K562 (cell line): ENCODE measurements at regions not wholly inside any gene's neighbourhood (a gene's known extent, or its start where the extent isn't known, plus 50 kb on each side); places are given as distances from the start of the nearest gene placed in this dataset.

Experiments used
- ATAC-seq: fragments of 200-7000 bp; cut with Tn5 transposase; 3 replicates; pipeline ENCODE4 v1.9.1; 2020; ENCODE audit warnings: moderate library complexity
- BruUV-seq: library from RNA; stranded (reverse); fragments of 400-500 nt; replicated peaks from 2 replicates; lab custom pipeline; 2021; lab: Mats Ljungman, UMichigan
- CTCF ChIA-PET: fragments of 300-600 bp; formaldehyde crosslinking; extraction: SDS; loops from one replicate; lab custom pipeline; 2021; ENCODE audit warnings: low intra/inter-chr PET ratio; lab: Yijun Ruan, JAX
- POLR2A ChIA-PET: fragments of 300-600, 350-650 bp; sonication (Branson Sonifier 250); formaldehyde crosslinking; extraction: SDS; loops from one replicate; lab custom pipeline; 2021; ENCODE audit warnings: antibody characterized with exemption, inconsistent platforms; lab: Yijun Ruan, JAX
- DNase-seq, 4 experiments: peaks; one replicate each; pipeline versions ENCODE4 v3.0.0 to v3.0.0-alpha.2; 2011 to 2018; ENCODE audit warnings: low spot score in 3 of 4, mixed read lengths in 3 of 4; ENCODE audit errors: extremely low read depth in 1 of 4
- FAIRE-seq: peaks from 2 replicates; lab custom pipeline; 2011; peaks lifted over from hg19 to GRCh38; lab: Jason Lieb, UNC
- H2AFZ ChIP-seq: 2 replicates; pipeline ENCODE4 v1.6.0; 2011; ENCODE audit warnings: low read depth, low read length, control low read depth, inconsistent platforms
- H3K27ac ChIP-seq: fragments of 200-600 bp; 3 replicates; pipeline ENCODE4 v1.8.0; 2011; ENCODE audit warnings: low read depth, mild to moderate bottlenecking, control low read depth, inconsistent platforms, low read length, moderate library complexity, mixed read lengths; ENCODE audit errors: extremely low read depth
- H3K27me3 ChIP-seq, 2 experiments: fragments of 300-600 bp in 1 of 2; 2 replicates in 1 of 2; 3 replicates in 1 of 2; pipeline versions ENCODE4 v1.6.0 to v1.8.0; 2011; ENCODE audit warnings: inconsistent platforms in 2 of 2, low read length in 2 of 2, mild to moderate bottlenecking in 1 of 2, mixed read lengths in 1 of 2, moderate library complexity in 1 of 2; ENCODE audit not compliant: control insufficient read depth in 2 of 2, insufficient read depth in 2 of 2
- H3K36me3 ChIP-seq: fragments of 300-600 bp; 3 replicates; pipeline ENCODE4 v1.8.0; 2011; ENCODE audit warnings: mild to moderate bottlenecking, low read length, inconsistent platforms; ENCODE audit not compliant: control insufficient read depth, insufficient read depth
- H3K4me1 ChIP-seq, 2 experiments: fragments of 200-600 bp in 1 of 2; replicated peaks in 1 of 2; 2 replicates in 1 of 2; 3 replicates in 1 of 2; pipeline versions ENCODE4 v1.5.1 to v1.8.0; 2011; ENCODE audit warnings: inconsistent platforms in 2 of 2, low read length in 2 of 2, mild to moderate bottlenecking in 1 of 2, mixed read lengths in 1 of 2, moderate library complexity in 1 of 2; ENCODE audit not compliant: control insufficient read depth in 2 of 2, insufficient read depth in 2 of 2
- H3K4me2 ChIP-seq: 2 replicates; pipeline ENCODE4 v1.6.1; 2011; ENCODE audit warnings: low read length, control low read depth, inconsistent platforms, mixed read lengths; ENCODE audit not compliant: insufficient read depth
- H3K4me3 ChIP-seq: fragments of 200-600 bp; sonication (generic), shearing (Covaris generic); 2 replicates; pipeline ENCODE4 v1.5.1; 2016; ENCODE audit warnings: control low read depth, inconsistent platforms
- H3K79me2 ChIP-seq: fragments of 200-600 bp; 3 replicates; pipeline ENCODE4 v1.8.0; 2011; ENCODE audit warnings: low read length, inconsistent platforms; ENCODE audit not compliant: control insufficient read depth, insufficient read depth
- H3K9ac ChIP-seq, 2 experiments: 2 replicates each; pipeline versions ENCODE4 v1.6.0 to v1.6.1; 2011; ENCODE audit warnings: low read depth in 2 of 2, low read length in 2 of 2, control low read depth in 1 of 2, inconsistent platforms in 1 of 2, mild to moderate bottlenecking in 1 of 2, mixed read lengths in 1 of 2; ENCODE audit not compliant: insufficient read depth in 1 of 2
- H3K9me1 ChIP-seq: one replicate; pipeline ENCODE4 v1.6.0; 2011; ENCODE audit warnings: inconsistent platforms, mild to moderate bottlenecking, low read length, moderate library complexity; ENCODE audit not compliant: control insufficient read depth, insufficient read depth
- H3K9me3 ChIP-seq: replicated peaks from 2 replicates; pipeline ENCODE4 v1.5.1; 2011; ENCODE audit warnings: low read depth, low read length, inconsistent platforms; ENCODE audit not compliant: control insufficient read depth, insufficient read depth
- H4K20me1 ChIP-seq: replicated peaks from 2 replicates; pipeline ENCODE4 v1.6.1; 2011; ENCODE audit warnings: low read length, inconsistent platforms, mixed read lengths; ENCODE audit not compliant: control insufficient read depth, insufficient read depth
- CBX2 ChIP-seq: fragments of 200-600 bp; sonication (generic); IDR thresholded peaks from one replicate; pipeline ENCODE4 v1.6.1; 2012; ENCODE audit warnings: mild to moderate bottlenecking, low read length, inconsistent platforms; ENCODE audit not compliant: insufficient read depth, poor library complexity, severe bottlenecking
- CTBP1 ChIP-seq: fragments of 450-650 bp; IDR thresholded peaks from 2 replicates; pipeline ENCODE4 v1.6.1; 2016; ENCODE audit warnings: borderline replicate concordance
- E2F4 ChIP-seq: sonication (generic); formaldehyde crosslinking; IDR thresholded peaks from 2 replicates; pipeline ENCODE4 v1.8.0; 2022; ENCODE audit warnings: mild to moderate bottlenecking, low read depth, missing genetic modification reagents
- IRF2 ChIP-seq: sonication (generic); formaldehyde crosslinking; IDR thresholded peaks from 2 replicates; pipeline ENCODE4 v1.8.1; 2022; ENCODE audit warnings: mild to moderate bottlenecking, missing genetic modification reagents
- MCM7 ChIP-seq, 2 experiments: fragments of 450-650 bp; IDR thresholded peaks; 2 replicates each; pipeline ENCODE4 v1.6.1; 2016 to 2018
- NEUROD1 ChIP-seq: fragments of 150-350 bp; IDR thresholded peaks from 2 replicates; pipeline ENCODE4 v1.6.1; 2014; ENCODE audit warnings: borderline replicate concordance, low read length, low read depth; ENCODE audit not compliant: partially characterized antibody
- RUNX1 ChIP-seq: sonication (generic); IDR thresholded peaks from 2 replicates; pipeline ENCODE4 v1.6.1; 2016; ENCODE audit warnings: antibody characterized with exemption, low read depth
- TSC22D4 ChIP-seq: fragments of 450-650 bp; IDR thresholded peaks from 2 replicates; pipeline ENCODE4 v1.6.1; 2016; ENCODE audit warnings: missing genetic modification characterization, missing biosample characterization, control low read depth
- ZNF197 ChIP-seq: fragments of 200-800 bp; sonication (Bioruptor generic); IDR thresholded peaks from 2 replicates; pipeline ENCODE4 v1.6.1; 2016; ENCODE audit warnings: low read depth, missing genetic modification characterization, missing compliant biosample characterization
- ZNF436 ChIP-seq: fragments of 250-450, 450-650 bp; sonication (Bioruptor Pico); formaldehyde crosslinking; IDR thresholded peaks from 2 replicates; pipeline ENCODE4 v1.7.0; 2020; ENCODE audit warnings: mild to moderate bottlenecking
- ZNF518B ChIP-seq: fragments of 250-450 bp; sonication (Bioruptor Pico); IDR thresholded peaks from 2 replicates; pipeline ENCODE4 v1.5.0; 2021; ENCODE audit warnings: mild to moderate bottlenecking, moderate library complexity
- ZNF655 ChIP-seq: fragments of 250-450 bp; sonication (Bioruptor Pico); IDR thresholded peaks from 2 replicates; pipeline ENCODE4 v1.5.0; 2021
- WGBS: fragments of 100-300 bp; shearing (Covaris generic); methylation state at CpG from one replicate; pipeline ENCODE4 v1.1.6; 2016; ENCODE audit warnings: low coverage, mixed read lengths; ENCODE audit not compliant: insufficient coverage; ENCODE audit errors: missing lambda C conversion rate; 5-methylcytosine and 5-hydroxymethylcytosine counted together
- in situ Hi-C: fragments of 300-500 bp; cut with MboI; formaldehyde crosslinking; loops from 4 replicates; pipeline ENCODE4 v1.15.0; 2018; ENCODE audit warnings: inconsistent platforms, mixed read lengths
- intact Hi-C: fragments of 100-400 bp; cut with micrococcal nuclease; formaldehyde crosslinking; loops from 2 replicates; pipeline ENCODE4 v1.14.2; 2022

- CTCF ChIA-PET = no interaction called here
- POLR2A ChIA-PET = interaction anchor here (0.6 kb wide), 1 partner anchor 544 kb away, joined by 3 read pairs; no protein-coding TSS in a partner anchor
- in situ Hi-C loops = no loop called here
Measured at GRCh38 chr14:101380512-101380911, 180.8 kb upstream of the DIO3 start.

GRCh38 chr14:101380940-101381339 lies 180.4 kb upstream of the DIO3 start:
- ChIA-PET POLR2A (no interaction called here), CTCF (no interaction called here)
- no peak overlapping the region for H3K9ac ChIP-seq
- H3K36me3 ChIP-seq = no peaks in the 10 kb centered on the region
- no peak overlapping the region for H3K4me2 ChIP-seq
- BruUV-seq = no TSS peak
- no peaks in the 10 kb centered on the region for H3K9me1 ChIP-seq
- H2AFZ ChIP-seq = no peak overlapping the region
- intact Hi-C loops (no loop called here), in situ Hi-C loops (no loop called here)
- no peaks in the 10 kb centered on the region for H3K4me1 ChIP-seq
- no peak overlapping the region for H3K4me3 ChIP-seq
- FAIRE-seq = no peak
- no peak for ATAC-seq
- no peak for DNase-seq
- H3K79me2 ChIP-seq = no peaks in the 10 kb centered on the region
- no peaks in the 10 kb centered on the region for H4K20me1 ChIP-seq
- no peaks in the 10 kb centered on the region for H3K9me3 ChIP-seq
- no peak overlapping the region for H3K27ac ChIP-seq
- no peaks in the 10 kb centered on the region; a peak in 2 of 5 replicates for H3K27me3 ChIP-seq
- TF ChIP-seq CBX2 (no peak), ZNF518B (CRISPR knock-in tag) (no peak), TSC22D4 (tag) (no peak), ZNF436 (CRISPR knock-in tag) (no peak), NEUROD1 (no peak), ZNF655 (CRISPR knock-in tag) (no peak), IRF2 (CRISPR knock-in tag) (no peak)

More at GRCh38 chr14:101380512-101380911, 180.8 kb upstream of the DIO3 start:
- Histone ChIP-seq H4K20me1 (no peaks in the 10 kb centered on the region), H3K27ac (no peak overlapping the region), H3K27me3 (no peaks in the 10 kb centered on the region; a peak in 2 of 5 replicates), H3K79me2 (no peaks in the 10 kb centered on the region), H3K4me1 (no peaks in the 10 kb centered on the region), H3K9me3 (no peaks in the 10 kb centered on the region)
- FAIRE-seq = no peak
- intact Hi-C loops = no loop called here
- TF ChIP-seq ZNF197 (CRISPR knock-in tag) = no peak
- TF ChIP-seq RUNX1 = no peak
- no peak for TF ChIP-seq MCM7 (IDR thresholded peaks at IDR 0.05)
- TF ChIP-seq E2F4 = no peak
- TF ChIP-seq CTBP1 = no peak
- TF ChIP-seq, all 486 proteins: peak for 0
- Histone ChIP-seq H2AFZ (no peak overlapping the region), H3K9ac (no peak overlapping the region), H3K36me3 (no peaks in the 10 kb centered on the region), H3K9me1 (no peaks in the 10 kb centered on the region), H3K4me3 (no peak overlapping the region), H3K4me2 (no peak overlapping the region)
- DNase-seq (no peak), ATAC-seq (no peak)
- BruUV-seq = no TSS peak
- WGBS = 0% methylated on average over 3 of the region's 3 CpGs
